SW 1271 (cell line): ENCODE measurements at regions not wholly inside any gene's neighbourhood (a gene's known extent, or its start where the extent isn't known, plus 50 kb on each side); places are given as distances from the start of the nearest gene placed in this dataset.

Experiments
- DNase-seq, 2 experiments: peaks; one replicate each; lab custom pipeline; 2025; lab: John Stamatoyannopoulos, UW

- DNase-seq = no peak
These were observed 122.0 kb downstream of the SEC16B start for GRCh38 chr1:177847843-177848242.

DNA sequence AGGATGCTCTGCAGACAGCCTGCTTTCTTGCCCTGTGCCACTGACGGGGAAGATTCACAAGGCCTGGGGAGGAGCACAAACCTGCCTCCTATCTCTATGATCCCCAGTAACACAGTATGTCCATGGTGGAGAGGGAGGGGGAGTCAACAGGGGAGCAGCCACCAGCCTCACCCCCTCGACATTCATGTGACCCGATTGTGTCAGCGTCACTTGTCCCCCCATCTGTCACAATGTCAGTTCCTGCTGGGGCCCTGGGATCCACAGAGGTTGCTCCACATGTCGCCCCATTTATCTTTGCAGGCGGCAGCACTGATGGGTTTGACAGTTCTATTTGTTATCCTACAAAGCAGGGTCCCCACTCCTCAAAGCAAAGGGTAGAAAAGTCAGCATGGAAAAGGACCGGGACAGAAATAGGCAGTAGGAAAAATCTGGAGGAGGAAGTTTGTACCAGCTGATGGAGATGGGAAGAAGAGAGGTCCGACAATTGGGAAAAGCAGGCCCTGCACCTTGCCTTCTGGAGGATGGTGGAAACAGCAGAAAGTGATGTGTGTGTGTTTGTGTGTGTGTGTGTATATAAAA lies 130.9 kb downstream of the SEC16B start:
- no peak for DNase-seq

GRCh38 chr1:177833631-177834030 lies 136.2 kb downstream of the SEC16B start:
- DNase-seq = no peak

DNA sequence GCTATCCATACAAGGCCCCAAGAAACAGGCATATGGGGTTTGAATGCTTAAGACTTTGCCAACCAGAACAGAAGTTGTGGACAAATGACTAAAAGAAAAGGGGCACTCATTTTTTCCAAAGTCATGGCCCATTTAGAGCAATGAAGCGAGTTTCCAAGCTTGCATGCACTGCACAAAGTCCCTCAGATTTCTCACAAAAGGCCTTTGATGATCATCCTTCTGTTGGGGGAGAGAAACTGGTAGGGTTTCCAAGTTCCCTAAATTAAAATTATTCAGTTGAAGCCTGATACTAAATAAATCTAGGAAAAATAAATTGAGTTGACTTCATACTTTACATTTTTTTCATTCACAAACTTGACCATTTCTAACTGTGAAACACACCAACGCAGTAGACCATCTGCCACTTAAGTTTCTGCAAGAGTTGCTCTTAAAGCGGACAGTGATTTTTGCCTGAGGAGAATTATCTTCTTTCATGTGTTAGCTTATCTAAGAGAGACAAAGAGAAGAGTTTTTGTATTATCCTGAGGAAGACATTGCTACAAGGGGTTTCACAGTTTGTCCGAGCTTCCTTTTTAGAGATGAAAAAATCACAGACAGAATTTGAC lies 139.2 kb downstream of the SEC16B start:
- DNase-seq = no peak

GRCh38 chr1:177825276-177825901 lies 144.5 kb downstream of the SEC16B start:
- DNase-seq = no peak

- no peak for DNase-seq
These were observed 145.3 kb downstream of the SEC16B start for GRCh38 chr1:177824508-177824982.

DNA sequence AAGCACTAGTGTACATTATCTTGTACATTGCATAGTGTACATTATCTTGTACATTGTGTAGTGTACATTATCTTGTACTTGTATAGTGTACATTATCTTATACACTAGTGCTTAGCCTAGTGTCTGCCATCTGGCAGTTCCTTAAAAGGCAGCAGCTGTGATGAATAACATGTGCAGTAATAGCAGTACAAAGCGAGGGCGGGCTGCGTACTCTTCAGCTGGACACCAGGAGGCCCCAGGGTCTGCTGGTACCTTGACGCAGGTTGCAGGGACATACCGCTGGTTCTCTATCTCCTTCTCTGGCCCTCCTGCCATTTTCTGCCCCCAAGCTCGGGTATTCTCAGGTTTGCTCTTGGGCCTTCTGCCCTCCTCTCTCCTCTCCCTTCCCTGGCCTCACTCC lies 149.6 kb downstream of the SEC16B start:
- no peak for DNase-seq

DNA sequence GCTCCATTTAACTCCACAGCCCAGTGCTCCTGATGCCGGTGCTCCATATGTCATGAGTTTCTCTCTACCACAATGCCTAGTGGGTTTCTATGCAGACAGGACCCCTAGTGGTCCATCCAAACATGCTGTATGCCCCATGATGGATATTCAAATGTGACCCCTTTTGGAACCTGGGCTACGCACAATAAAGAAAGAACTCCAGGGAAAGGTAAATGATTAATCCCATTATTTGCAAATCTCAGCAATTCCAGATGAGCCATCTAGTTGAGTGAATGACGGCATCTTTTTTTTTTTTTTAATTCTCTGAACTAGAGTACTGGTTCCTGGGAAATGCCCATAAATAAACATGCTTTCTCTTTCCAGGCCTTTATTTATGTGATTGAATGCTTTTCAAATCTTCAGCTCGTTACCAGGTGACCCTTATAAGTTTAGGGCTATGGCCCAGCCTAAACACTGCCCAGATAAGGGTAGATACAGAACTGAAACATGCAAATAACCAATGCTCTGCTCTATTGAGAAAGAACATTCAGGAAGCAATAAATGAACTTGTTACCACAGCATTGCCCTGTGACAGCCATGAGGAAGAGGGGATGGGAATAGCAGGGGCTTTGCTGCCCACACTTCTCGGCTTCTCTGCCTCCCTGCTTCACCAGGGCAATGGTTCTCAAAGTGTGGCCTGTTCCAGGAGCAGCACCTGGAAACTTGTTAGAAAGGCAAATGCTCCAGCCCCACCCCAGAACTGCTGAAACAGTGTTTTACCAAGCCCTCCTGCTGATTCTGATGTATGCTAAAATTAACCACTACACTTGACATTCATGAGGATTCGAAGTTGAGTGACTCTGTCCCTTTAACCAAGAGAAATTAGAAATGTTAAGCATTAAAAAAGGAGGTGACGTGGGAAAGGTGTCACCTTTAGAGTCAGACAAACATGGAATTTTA lies 151.7 kb downstream of the SEC16B start:
- no peak for DNase-seq

GRCh38 chr1:177812650-177813049 lies 157.2 kb downstream of the SEC16B start:
- DNase-seq = no peak

- no peak for DNase-seq
These were observed 157.7 kb downstream of the SEC16B start for GRCh38 chr1:177812144-177812543.

GRCh38 chr1:177811429-177811828 lies 158.4 kb downstream of the SEC16B start:
- DNase-seq = no peak

DNA sequence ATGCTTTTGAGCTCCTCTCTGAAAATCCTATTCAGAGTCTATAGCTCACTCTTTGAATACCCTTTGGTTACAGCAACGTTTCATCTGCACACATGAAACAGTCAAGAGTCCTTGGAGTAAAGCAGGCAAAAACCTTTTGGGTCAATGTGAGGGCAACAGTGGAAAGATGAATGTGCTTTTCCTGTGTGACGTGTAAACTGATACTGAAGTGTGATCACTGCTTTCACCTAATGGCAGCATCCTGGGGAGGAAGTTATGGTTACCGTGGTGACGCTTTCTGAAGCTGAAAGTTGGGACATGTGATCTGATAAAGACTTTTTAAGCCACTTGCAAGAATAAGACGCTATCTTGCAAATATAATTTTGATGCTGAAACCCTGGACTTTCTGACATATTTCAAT lies 160.0 kb downstream of the SEC16B start:
- DNase-seq = no peak

- DNase-seq = no peak
These were observed 167.6 kb downstream of the SEC16B start for GRCh38 chr1:177802304-177802703.

GRCh38 chr1:177801790-177802189 lies 168.1 kb downstream of the SEC16B start:
- DNase-seq = no peak

- DNase-seq = no peak
These were observed 169.3 kb downstream of the SEC16B start for GRCh38 chr1:177800400-177801088.

- DNase-seq = no peak
These were observed 170.1 kb downstream of the SEC16B start for GRCh38 chr1:177799746-177800145.

GRCh38 chr1:177798614-177799013 lies 171.2 kb downstream of the SEC16B start:
- no peak for DNase-seq

DNA sequence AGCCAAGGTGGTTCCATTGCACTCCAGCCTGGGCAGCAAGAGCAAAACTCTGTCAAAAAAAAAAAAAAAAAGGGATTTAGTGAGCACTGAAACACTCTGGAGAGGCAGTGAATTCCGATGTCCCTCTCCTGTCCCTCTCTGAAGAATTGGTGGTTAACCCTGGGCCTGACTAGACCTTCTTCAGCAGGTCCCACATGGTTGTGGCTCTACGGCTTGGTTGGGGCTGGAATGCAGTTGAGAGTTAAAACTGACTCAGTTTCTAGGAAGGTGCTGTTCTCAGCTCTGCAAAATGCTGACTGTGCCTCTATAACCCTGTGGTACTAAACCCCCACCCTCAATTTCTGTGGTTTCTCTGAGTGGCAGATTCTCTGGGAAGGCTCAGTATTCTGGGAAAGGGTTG lies 173.3 kb downstream of the SEC16B start:
- no peak for DNase-seq

- no peak for DNase-seq
These were observed 175.4 kb downstream of the SEC16B start for GRCh38 chr1:177794376-177794991.

DNA sequence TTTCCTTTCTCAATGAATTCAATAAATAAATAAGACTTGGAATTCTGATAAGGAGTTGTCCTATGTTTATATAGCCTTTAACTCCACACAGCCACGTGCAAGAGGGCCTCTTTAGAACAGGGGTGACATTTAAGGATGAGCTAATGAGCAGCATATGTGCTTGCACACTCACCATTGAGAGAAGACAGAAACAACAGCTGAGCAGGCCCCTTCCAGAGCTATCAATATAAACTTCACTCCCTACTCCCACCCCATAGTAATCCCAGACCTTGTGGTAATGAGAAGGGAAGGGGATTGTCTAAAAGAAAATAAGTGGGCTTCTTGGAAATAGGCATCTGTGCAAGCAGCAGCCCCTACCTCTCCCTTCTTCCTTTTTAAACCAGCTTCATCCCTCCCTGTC lies 176.0 kb downstream of the SEC16B start:
- no peak for DNase-seq

- no peak for DNase-seq
These were observed 179.3 kb downstream of the SEC16B start for GRCh38 chr1:177790566-177790965.
